NAMALWA (cell line): ENCODE measurements at regions not wholly inside any gene's neighbourhood (a gene's known extent, or its start where the extent isn't known, plus 50 kb on each side); places are given as distances from the start of the nearest gene placed in this dataset.

ENCODE experiments used
- DNase-seq: peaks from one replicate; pipeline ENCODE4 v3.0.0-alpha.2; 2015; ENCODE audit warnings: low spot score

- no peak for DNase-seq
These were observed 282.0 kb upstream of the DKK2 start for GRCh38 chr4:107318078-107318477.

- DNase-seq = no peak
These were observed 281.5 kb upstream of the DKK2 start for GRCh38 chr4:107317611-107318010.

- no peak for DNase-seq
These were observed 279.5 kb upstream of the DKK2 start for GRCh38 chr4:107315584-107315983.

GRCh38 chr4:107314156-107314555, 278.0 kb upstream of the DKK2 start:
- DNase-seq = no peak

GRCh38 chr4:107312366-107312765, 276.3 kb upstream of the DKK2 start:
- no peak for DNase-seq

GRCh38 chr4:107304699-107305286, 268.7 kb upstream of the DKK2 start:
- DNase-seq = no peak

- DNase-seq = no peak
These were observed 263.5 kb upstream of the DKK2 start for GRCh38 chr4:107299646-107300045.

GRCh38 chr4:107292979-107293378, 256.9 kb upstream of the DKK2 start:
- no peak for DNase-seq

GRCh38 chr4:107283587-107284559, 247.8 kb upstream of the DKK2 start:
- DNase-seq = no peak

- no peak for DNase-seq
These were observed 243.6 kb upstream of the DKK2 start for GRCh38 chr4:107279733-107280132.

GRCh38 chr4:107278791-107279483, 242.8 kb upstream of the DKK2 start:
- no peak for DNase-seq

GRCh38 chr4:107276052-107276451, 239.9 kb upstream of the DKK2 start:
- DNase-seq = no peak

GRCh38 chr4:107275225-107275624, 239.1 kb upstream of the DKK2 start:
- no peak for DNase-seq

- no peak for DNase-seq
These were observed 234.5 kb upstream of the DKK2 start for GRCh38 chr4:107270614-107271013.

- DNase-seq = no peak
These were observed 233.1 kb upstream of the DKK2 start for GRCh38 chr4:107269175-107269574.

- no peak for DNase-seq
These were observed 229.7 kb upstream of the DKK2 start for GRCh38 chr4:107265859-107266258.

- no peak for DNase-seq
These were observed 225.2 kb upstream of the DKK2 start for GRCh38 chr4:107261241-107261874.

GRCh38 chr4:107258359-107258758, 222.2 kb upstream of the DKK2 start:
- DNase-seq = no peak

GRCh38 chr4:107255596-107255995, 219.5 kb upstream of the DKK2 start:
- no peak for DNase-seq

GRCh38 chr4:107255114-107255513, 219.0 kb upstream of the DKK2 start:
- no peak for DNase-seq

GRCh38 chr4:107253579-107254068, 217.5 kb upstream of the DKK2 start:
- DNase-seq = no peak

GRCh38 chr4:107253090-107253489, 217.0 kb upstream of the DKK2 start:
- no peak for DNase-seq
